ENCODE measurements at regions not wholly inside any gene's neighbourhood (a gene's known extent, or its start where the extent isn't known, plus 50 kb on each side); places are given as distances from the start of the nearest gene placed in this dataset.
"Not testable (repeated sequence)": the region's sequence is repeated elsewhere in the genome, so short reads cannot be mapped to it uniquely, and the experiment has no call there.

DNA sequence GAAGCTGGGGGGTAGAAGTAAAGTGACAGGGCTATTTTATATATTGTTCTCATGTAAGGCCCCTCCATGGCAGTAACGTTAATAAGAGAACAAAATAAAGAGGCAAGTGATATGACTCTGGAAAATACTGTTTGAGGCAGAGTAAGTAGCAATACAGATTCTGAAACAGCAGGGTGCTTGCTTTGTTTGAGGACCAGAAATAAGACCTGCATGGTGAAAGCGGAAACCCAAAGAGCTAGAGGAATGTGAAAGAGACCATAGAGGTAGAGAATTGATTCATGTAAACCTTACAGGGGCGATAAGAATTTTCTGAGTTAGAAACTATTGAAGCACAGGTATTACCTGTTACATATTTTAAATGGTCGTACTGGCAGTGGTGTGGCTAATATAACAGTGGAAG, 1517.1 kb downstream of the SI start:
- Histone ChIP-seq H3K4me3 (ENCODE audit: insufficient read depth, low read depth, low read length) (no peak overlapping the region), H3K27me3 (ENCODE audit: control insufficient read depth, insufficient read depth, low read length) (no peaks in the 10 kb centered on the region), H3K36me3 (replicated peaks; ENCODE audit: control insufficient read depth, insufficient read depth, low read length) (no peaks in the 10 kb centered on the region)
- DNase-seq = no peak

DNA sequence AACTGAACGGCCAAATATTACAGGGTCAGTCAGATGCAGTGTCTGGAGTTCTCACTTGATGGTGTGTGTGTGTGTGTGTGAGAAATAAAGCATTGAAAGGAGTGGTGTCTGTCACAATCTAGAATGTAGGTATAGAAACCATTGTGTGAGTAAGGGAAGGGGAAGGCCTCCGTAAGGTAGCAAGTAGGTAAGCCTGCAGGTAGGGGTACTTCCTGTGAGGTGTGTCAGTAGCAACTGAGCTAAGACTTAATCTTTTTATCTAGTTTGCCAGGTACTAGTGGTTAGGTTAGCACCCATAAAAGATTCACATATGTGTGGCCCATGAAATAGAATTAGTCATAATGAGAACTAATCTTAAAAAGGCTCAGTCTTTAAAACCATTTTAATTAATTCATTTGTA, 1517.8 kb downstream of the SI start:
- Histone ChIP-seq H3K27me3 (ENCODE audit: control insufficient read depth, insufficient read depth, low read length) (no peaks in the 10 kb centered on the region), H3K36me3 (replicated peaks; ENCODE audit: control insufficient read depth, insufficient read depth, low read length) (no peaks in the 10 kb centered on the region), H3K4me3 (ENCODE audit: insufficient read depth, low read depth, low read length) (no peak overlapping the region)
- no peak for DNase-seq

DNA sequence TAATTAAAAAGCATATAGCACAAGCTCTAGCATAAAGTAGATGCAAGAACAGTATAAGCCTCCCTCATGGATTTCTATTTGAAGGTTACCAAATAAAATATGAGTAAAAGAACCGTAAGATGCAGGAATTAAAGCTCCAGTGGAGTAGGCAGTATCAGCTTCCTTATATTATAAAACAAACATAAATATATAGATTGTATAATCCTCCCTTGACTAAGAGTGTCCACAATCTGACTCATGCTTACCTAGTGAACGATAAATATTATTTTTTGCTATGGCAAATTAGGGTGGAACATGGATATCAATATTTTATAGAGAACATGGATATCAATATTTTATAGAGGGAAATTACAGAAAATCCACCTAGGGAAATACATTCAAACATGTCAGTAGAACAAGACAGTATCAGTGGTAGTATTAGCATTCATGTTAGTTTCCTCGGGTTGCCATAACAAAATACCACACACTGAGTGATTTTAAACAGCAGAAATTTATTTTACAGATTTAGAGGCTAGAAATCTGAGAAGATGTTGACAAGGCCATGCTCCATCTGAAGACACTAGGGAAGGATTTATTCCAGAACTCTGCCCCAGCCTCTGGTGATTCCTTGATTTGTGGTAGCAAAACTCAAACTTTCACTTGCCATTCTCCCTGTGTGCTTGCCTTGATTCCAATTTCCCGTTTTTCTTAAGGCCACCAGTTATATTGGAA, 1521.3 kb downstream of the SI start:
- Histone ChIP-seq H3K27me3 (ENCODE audit: control insufficient read depth, insufficient read depth, low read length) (no peaks in the 10 kb centered on the region), H3K4me3 (ENCODE audit: insufficient read depth, low read depth, low read length) (no peak overlapping the region), H3K36me3 (replicated peaks; ENCODE audit: control insufficient read depth, insufficient read depth, low read length) (no peaks in the 10 kb centered on the region)
- no peak for DNase-seq

DNA sequence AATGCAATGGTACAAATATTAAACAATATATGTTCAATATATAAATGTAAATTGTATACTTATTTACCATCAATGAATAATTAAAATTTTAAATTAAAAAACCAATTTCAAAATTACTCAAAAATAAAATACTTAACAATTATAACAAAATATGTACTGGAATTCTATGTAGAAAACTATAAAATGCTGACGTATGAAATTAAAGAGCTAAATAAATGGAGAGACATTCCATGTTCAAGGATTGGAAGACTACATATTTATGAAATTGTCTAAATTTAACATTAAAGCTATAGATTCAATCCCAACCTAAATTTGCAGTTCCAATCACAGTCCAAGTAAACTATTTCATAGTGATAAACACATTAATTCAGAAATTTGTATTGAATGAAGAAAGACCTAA, 1522.4 kb downstream of the SI start:
- DNase-seq = no peak
- no peaks in the 10 kb centered on the region for H3K27me3 ChIP-seq (ENCODE audit: control insufficient read depth, insufficient read depth, low read length)
- no peaks in the 10 kb centered on the region for H3K36me3 ChIP-seq (replicated peaks; ENCODE audit: control insufficient read depth, insufficient read depth, low read length)
- H3K4me3 ChIP-seq (ENCODE audit: insufficient read depth, low read depth, low read length) = no peak overlapping the region

DNA sequence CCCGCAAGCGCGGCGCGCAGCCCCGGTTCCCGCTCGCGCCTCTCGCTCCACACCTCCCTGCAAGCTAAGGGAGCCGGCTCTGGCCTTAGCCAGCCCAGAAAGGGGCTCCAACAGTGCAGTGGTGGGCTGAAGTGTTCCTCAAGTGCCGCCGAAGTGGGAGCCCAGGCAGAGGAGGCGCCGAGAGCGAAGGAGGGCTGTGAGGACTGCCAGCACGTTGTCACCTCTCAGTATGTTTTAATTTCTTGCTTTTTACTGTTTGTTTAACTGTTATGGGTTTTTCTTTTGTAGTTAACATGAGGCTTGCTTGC, 1525.7 kb downstream of the SI start:
- Histone ChIP-seq H3K36me3 (replicated peaks; ENCODE audit: control insufficient read depth, insufficient read depth, low read length) (no peaks in the 10 kb centered on the region), H3K27me3 (ENCODE audit: control insufficient read depth, insufficient read depth, low read length) (no peaks in the 10 kb centered on the region), H3K4me3 (ENCODE audit: insufficient read depth, low read depth, low read length) (no peak overlapping the region)
- no peak for DNase-seq

DNA sequence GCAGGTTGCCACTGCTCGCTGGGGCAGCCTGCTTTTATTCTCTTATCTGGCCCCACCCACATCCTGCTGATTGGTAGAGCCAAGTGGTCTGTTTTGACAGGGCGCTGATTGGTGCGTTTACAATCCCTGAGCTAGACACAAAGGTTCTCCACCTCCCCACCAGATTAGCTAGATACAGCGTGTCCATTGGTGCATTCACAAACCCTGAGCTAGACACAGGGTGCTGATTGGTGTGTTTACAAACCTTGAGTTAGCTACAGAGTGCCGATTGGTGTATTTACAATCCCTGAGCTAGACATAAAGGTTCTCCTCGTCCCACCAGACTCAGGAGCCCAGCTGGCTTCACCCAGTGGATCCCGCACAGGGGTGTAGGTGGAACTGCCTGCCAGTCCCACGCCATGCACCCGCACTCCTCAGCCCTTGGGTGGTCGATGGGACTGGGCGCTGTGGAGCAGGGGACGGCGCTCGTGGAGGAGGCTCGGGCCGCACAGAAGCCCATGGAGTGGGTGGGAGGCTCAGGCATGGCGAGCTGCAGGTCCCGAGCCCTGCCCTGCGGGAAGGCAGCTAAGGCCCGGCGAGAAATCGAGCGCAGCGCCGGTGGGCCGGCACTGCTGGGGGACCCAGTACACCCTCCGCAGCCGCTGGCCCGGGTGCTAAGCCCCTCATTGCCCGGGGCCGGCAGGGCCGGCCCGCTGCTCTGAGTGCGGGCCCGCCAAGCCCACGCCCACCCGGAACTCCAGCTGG, 1526.2 kb downstream of the SI start:
- not testable (repeated sequence) for H3K4me3 ChIP-seq (ENCODE audit: insufficient read depth, low read depth, low read length); DNase-seq; H3K36me3 ChIP-seq (replicated peaks; ENCODE audit: control insufficient read depth, insufficient read depth, low read length); H3K27me3 ChIP-seq (ENCODE audit: control insufficient read depth, insufficient read depth, low read length)

DNA sequence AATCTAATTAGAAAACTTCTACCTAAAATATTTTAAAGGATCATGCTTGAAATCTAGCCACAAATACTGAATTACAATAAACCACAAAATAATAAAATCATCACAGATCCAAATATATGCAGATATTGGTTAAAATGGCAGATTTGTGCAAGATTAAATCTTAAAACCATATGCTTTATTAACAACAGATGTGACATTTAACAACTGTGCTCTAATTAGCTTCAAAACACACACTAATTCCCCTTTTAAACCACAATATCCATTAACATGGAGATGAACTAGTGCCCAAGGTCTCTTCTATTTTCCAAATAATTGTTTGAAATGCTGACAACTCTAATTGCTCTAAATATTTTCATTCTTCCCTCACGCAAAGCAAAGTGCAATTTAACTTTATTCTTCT, 1530.3 kb downstream of the SI start:
- Histone ChIP-seq H3K27me3 (ENCODE audit: control insufficient read depth, insufficient read depth, low read length) (no peaks in the 10 kb centered on the region), H3K4me3 (ENCODE audit: insufficient read depth, low read depth, low read length) (no peak overlapping the region), H3K36me3 (replicated peaks; ENCODE audit: control insufficient read depth, insufficient read depth, low read length) (no peaks in the 10 kb centered on the region)
- DNase-seq = no peak

DNA sequence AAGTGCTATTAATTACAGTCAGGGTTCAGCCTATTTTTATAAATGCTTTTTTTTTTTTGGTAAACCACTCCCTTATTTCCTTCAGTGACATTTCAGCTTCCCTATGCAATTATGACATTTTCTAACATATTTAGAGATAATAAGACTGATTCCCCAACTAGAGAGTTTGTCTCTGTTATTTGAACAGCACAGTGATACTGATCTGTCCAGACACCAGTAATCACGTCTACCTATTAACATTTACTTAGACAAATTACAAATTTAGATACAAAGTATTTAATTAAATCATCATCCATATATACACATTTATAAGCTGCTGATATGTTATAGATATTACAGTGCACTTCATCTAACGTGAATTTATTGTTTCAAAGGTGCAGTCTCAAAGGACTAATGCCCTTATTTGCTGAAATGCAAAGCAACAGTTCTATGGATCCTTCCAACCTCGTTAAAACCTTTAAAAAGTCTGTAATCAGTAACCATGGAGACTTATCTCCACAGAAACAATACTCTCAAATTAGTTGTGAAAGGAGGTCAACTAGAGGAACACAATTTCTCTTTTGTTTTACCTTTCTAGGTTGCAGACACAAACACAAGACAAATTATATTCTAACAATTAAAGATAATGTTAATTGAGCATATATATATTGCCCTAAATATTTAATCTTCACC, 1531.1 kb downstream of the SI start:
- H3K36me3 ChIP-seq (replicated peaks; ENCODE audit: control insufficient read depth, insufficient read depth, low read length) = no peaks in the 10 kb centered on the region
- no peak overlapping the region for H3K4me3 ChIP-seq (ENCODE audit: insufficient read depth, low read depth, low read length)
- no peaks in the 10 kb centered on the region for H3K27me3 ChIP-seq (ENCODE audit: control insufficient read depth, insufficient read depth, low read length)
- DNase-seq = no peak

DNA sequence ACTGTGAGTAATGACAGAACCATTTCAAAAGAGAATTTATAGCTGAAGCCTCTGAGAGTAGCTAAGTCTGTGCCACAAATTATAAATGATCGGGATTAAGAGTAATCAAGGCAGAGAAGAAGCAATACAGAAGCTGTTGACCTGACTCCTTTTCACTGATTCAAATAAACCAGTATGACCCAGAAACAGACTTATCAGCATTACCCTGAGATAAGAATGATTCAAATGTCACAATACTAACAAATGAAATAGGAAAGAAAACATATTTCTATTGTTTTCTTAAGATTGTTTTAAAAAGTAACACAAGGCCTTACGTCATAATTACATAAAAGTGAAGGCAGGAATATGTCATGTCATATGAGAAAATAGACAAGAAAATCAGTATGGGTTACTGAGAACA, 1534.6 kb downstream of the SI start:
- H3K36me3 ChIP-seq (replicated peaks; ENCODE audit: control insufficient read depth, insufficient read depth, low read length) = no peaks in the 10 kb centered on the region
- no peaks in the 10 kb centered on the region for H3K27me3 ChIP-seq (ENCODE audit: control insufficient read depth, insufficient read depth, low read length)
- no peak for DNase-seq
- H3K4me3 ChIP-seq (ENCODE audit: insufficient read depth, low read depth, low read length) = no peak overlapping the region

DNA sequence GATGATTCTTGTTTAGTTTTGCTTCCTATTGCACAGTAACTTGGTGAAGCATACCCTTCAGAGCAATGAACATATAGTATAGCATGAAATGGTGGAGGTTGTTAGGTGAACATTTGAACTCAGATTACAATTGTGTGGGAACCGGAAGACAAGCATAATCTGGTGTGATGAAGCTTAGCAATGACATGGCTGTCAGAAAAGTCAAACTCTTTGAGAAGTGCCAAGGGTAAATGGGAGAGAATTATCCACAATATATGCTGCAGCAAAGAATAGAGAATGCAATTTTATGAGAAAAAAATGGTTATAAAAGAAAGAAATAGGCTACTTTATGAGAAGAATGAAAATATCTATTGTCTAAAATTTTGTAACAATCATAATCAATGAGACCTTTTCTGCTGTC, 1536.7 kb downstream of the SI start:
- H3K36me3 ChIP-seq (replicated peaks; ENCODE audit: control insufficient read depth, insufficient read depth, low read length) = no peaks in the 10 kb centered on the region
- DNase-seq = no peak
- no peaks in the 10 kb centered on the region for H3K27me3 ChIP-seq (ENCODE audit: control insufficient read depth, insufficient read depth, low read length)
- no peak overlapping the region for H3K4me3 ChIP-seq (ENCODE audit: insufficient read depth, low read depth, low read length)

DNA sequence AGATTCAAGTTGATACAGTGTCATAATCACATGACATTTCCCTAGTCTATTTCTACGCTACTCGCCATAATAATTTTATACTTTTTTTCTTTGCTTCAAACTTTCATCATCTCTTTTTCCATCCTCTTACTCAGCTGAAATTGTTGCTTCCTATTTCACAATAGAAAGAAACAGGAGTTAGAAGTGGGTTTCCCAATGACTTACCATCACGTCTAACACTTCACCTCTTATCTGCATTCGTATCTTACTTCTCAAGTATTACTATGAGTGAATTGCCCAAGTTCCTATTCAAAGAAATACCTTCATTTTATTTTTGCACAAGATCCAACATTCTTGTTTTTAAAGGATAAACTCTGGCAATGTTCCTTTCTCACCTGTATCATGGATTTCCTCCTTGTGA, 1539.9 kb downstream of the SI start:
- Histone ChIP-seq H3K27me3 (ENCODE audit: control insufficient read depth, insufficient read depth, low read length) (no peaks in the 10 kb centered on the region), H3K36me3 (replicated peaks; ENCODE audit: control insufficient read depth, insufficient read depth, low read length) (no peaks in the 10 kb centered on the region), H3K4me3 (ENCODE audit: insufficient read depth, low read depth, low read length) (no peak overlapping the region)
- no peak for DNase-seq

DNA sequence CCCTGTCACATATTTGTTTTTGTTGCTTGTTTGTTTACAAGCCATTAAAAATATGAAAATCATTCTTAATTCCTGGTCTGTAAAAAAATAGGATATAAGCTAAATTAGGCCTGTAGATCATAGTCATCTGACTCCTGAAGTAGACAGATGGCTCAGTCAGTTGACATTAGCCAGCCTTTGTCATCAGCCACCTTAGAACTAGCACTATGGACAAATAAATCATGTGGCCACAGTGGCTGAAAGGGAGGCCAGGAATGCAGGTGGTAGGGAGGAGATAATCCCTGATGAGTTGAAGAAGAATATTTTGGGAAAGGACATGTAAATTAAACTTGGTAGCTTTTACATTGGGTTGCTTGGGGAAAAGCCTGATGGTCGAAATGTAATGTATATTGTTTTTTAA, 1544.9 kb downstream of the SI start:
- H3K27me3 ChIP-seq (ENCODE audit: control insufficient read depth, insufficient read depth, low read length) = no peaks in the 10 kb centered on the region
- DNase-seq = no peak
- no peak overlapping the region for H3K4me3 ChIP-seq (ENCODE audit: insufficient read depth, low read depth, low read length)
- H3K36me3 ChIP-seq (replicated peaks; ENCODE audit: control insufficient read depth, insufficient read depth, low read length) = no peaks in the 10 kb centered on the region

DNA sequence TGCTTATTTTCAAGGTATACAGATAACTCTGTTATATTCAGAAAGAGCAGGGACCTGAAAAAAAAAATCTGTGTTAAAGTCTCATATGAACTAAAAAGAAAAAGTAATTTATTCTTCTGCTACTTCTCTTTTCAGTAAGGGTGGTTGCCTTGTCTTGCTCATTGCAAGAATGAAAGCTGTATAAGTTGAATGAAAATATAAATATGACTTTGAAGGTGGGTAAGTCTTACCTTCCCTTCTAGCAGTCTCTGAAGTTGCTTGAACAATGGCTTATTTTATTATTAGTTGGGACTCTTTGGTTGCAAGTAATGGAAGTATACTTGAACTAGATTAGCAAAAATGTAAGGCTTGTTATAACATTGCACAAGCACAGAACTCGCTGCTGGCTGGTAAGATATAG, 1554.9 kb downstream of the SI start:
- no peaks in the 10 kb centered on the region for H3K27me3 ChIP-seq (ENCODE audit: control insufficient read depth, insufficient read depth, low read length)
- no peaks in the 10 kb centered on the region for H3K36me3 ChIP-seq (replicated peaks; ENCODE audit: control insufficient read depth, insufficient read depth, low read length)
- no peak for DNase-seq
- no peak overlapping the region for H3K4me3 ChIP-seq (ENCODE audit: insufficient read depth, low read depth, low read length)

DNA sequence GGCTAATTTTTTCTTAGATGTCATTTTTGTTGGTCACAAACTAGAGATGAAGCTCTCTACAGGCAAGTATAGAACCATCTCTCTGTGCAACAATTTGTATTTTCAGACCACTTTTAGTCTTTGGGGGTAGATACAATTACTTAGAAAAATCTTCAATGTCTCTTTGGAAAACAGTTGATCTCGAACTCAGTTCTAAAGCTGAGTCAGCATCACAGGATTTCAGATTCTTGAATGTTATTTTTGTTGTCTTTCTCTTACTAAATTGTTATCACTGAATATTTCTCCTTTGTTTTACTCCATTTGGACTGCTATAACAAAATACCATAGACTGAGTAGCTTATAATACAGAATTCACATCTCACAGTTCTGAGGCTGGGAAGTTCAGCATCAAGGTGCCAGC, 1557.0 kb downstream of the SI start:
- no peaks in the 10 kb centered on the region for H3K36me3 ChIP-seq (replicated peaks; ENCODE audit: control insufficient read depth, insufficient read depth, low read length)
- H3K4me3 ChIP-seq (ENCODE audit: insufficient read depth, low read depth, low read length) = no peak overlapping the region
- H3K27me3 ChIP-seq (ENCODE audit: control insufficient read depth, insufficient read depth, low read length) = no peaks in the 10 kb centered on the region
- no peak for DNase-seq

DNA sequence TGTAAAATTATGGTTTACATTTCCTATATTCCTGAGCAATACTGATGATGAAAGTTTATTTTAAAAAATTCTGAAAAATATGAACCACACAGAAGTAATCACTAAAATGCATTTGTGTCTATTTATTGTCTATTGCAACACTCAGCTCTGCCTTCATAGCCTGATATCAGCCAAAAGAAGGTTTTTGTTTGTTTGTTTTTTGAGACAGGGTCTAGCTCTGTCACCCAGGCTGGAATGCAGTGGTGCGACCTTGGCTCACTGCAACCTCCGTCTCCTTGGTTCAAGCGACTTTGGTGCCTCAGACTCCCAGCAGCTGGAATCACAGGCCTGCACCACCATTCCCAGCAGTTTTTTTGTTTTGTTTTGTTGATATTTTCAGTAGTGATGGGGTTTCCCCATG, 1560.2 kb downstream of the SI start:
- no peak overlapping the region for H3K4me3 ChIP-seq (ENCODE audit: insufficient read depth, low read depth, low read length)
- H3K27me3 ChIP-seq (ENCODE audit: control insufficient read depth, insufficient read depth, low read length) = no peaks in the 10 kb centered on the region
- no peak for DNase-seq
- H3K36me3 ChIP-seq (replicated peaks; ENCODE audit: control insufficient read depth, insufficient read depth, low read length) = no peaks in the 10 kb centered on the region
